Tibial nerve (tissue), 4 donors: ENCODE measurements at regions not wholly inside any gene's neighbourhood (a gene's known extent, or its start where the extent isn't known, plus 50 kb on each side); places are given as distances from the start of the nearest gene placed in this dataset.

Source experiments
- EP300 ChIP-seq, 2 donors: sonication (generic); formaldehyde crosslinking; IDR thresholded peaks; one replicate each; pipeline ENCODE4 v1.6.1; 2017; ENCODE audit warnings: antibody characterized with exemption in 2 of 2, mild to moderate bottlenecking in 1 of 2
- POLR2A ChIP-seq, 2 donors: fragments of 450-650 bp; IDR thresholded peaks; one replicate each; pipeline ENCODE4 v1.6.1; 2017; ENCODE audit warnings: antibody characterized with exemption in 2 of 2, mild to moderate bottlenecking in 2 of 2, moderate library complexity in 2 of 2
- TF ChIP-seq, protein P1 (sequence below), 5 experiments: fragments of 200-600 bp in 3 of 5; fragments of 450-650 bp in 2 of 5; sonication (generic) in 3 of 5; IDR thresholded peaks; one replicate each; pipeline ENCODE4 v1.5.1; 2016 to 2019; ENCODE audit warnings: antibody characterized with exemption in 5 of 5, mild to moderate bottlenecking in 3 of 5, moderate library complexity in 2 of 5

DNA sequence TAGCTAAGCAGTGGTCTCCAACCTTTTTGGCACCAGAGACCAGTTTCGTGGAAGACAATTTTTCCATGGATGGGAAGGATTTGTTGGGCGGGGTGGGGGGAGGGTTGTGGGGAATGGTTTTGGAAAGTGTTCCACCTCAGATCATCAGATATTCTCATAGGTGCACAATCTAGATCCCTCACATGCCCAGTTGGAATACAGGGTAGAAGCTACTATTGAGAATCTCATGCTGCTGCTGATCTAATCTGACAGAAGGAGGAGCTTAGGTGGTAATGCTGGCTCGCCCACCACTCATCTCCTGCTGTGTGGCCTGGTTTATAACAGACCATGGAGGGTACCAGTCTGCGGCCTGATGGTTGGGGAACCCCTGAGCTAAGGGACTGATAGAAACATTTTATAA lies 662.7 kb upstream of the RGMB start:
- TF ChIP-seq, protein P1, sequence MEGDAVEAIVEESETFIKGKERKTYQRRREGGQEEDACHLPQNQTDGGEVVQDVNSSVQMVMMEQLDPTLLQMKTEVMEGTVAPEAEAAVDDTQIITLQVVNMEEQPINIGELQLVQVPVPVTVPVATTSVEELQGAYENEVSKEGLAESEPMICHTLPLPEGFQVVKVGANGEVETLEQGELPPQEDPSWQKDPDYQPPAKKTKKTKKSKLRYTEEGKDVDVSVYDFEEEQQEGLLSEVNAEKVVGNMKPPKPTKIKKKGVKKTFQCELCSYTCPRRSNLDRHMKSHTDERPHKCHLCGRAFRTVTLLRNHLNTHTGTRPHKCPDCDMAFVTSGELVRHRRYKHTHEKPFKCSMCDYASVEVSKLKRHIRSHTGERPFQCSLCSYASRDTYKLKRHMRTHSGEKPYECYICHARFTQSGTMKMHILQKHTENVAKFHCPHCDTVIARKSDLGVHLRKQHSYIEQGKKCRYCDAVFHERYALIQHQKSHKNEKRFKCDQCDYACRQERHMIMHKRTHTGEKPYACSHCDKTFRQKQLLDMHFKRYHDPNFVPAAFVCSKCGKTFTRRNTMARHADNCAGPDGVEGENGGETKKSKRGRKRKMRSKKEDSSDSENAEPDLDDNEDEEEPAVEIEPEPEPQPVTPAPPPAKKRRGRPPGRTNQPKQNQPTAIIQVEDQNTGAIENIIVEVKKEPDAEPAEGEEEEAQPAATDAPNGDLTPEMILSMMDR (IDR thresholded peaks at IDR 0.05), result no peak
- TF ChIP-seq EP300 (IDR thresholded peaks at IDR 0.05), result no peak
- TF ChIP-seq POLR2A (IDR thresholded peaks at IDR 0.05), result no peak
